PC-3 (cell line): ENCODE measurements at regions not wholly inside any gene's neighbourhood (a gene's known extent, or its start where the extent isn't known, plus 50 kb on each side); places are given as distances from the start of the nearest gene placed in this dataset.

Source experiments
- ATAC-seq: fragments of 200-7000 bp; cut with Tn5 transposase; 2 replicates; pipeline ENCODE4 v1.9.1; 2020; ENCODE audit warnings: mild to moderate bottlenecking, moderate library complexity
- BruUV-seq: library from RNA; stranded (reverse); fragments of 400-500 nt; replicated peaks from 2 replicates; lab custom pipeline; 2021; lab: Mats Ljungman, UMichigan
- CTCF ChIA-PET: fragments of 300-600 bp; sonication (Branson Sonifier 250); formaldehyde crosslinking; loops from one replicate; lab custom pipeline; 2022; ENCODE audit warnings: antibody characterized with exemption; lab: Charles Lee
- POLR2A ChIA-PET: fragments of 300-600 bp; sonication (Branson Sonifier 250); formaldehyde crosslinking; loops from one replicate; lab custom pipeline; 2022; ENCODE audit warnings: antibody characterized with exemption; ENCODE audit not compliant: unreplicated experiment; lab: Charles Lee
- DNase-seq: peaks from one replicate; pipeline ENCODE4 v3.0.0-alpha.2; 2015
- H2AFZ ChIP-seq: fragments of 300-600 bp; sonication (generic); 2 replicates; pipeline ENCODE4 v1.6.0; 2016; ENCODE audit warnings: antibody characterized with exemption, low read length
- H3F3A ChIP-seq: fragments of 300-600 bp; sonication (generic); one replicate; pipeline ENCODE4 v1.6.0; 2017; ENCODE audit warnings: antibody characterized with exemption, low read length, control low read depth, mild to moderate bottlenecking; ENCODE audit not compliant: unreplicated experiment
- H3K27ac ChIP-seq: fragments of 300-600 bp; sonication (generic); 2 replicates; pipeline ENCODE4 v1.5.1; 2016; ENCODE audit warnings: mild to moderate bottlenecking, low read length
- H3K27me3 ChIP-seq: fragments of 300-600 bp; sonication (generic); 2 replicates; pipeline ENCODE4 v1.6.1; 2016; ENCODE audit warnings: low read length, mixed read lengths
- H3K36me3 ChIP-seq: fragments of 300-600 bp; sonication (generic); 2 replicates; pipeline ENCODE4 v1.6.1; 2016; ENCODE audit warnings: low read depth, mixed run types, low read length, mixed read lengths
- H3K4me1 ChIP-seq: fragments of 300-600 bp; sonication (generic); 2 replicates; pipeline ENCODE4 v1.5.1; 2016; ENCODE audit warnings: low read length; ENCODE audit not compliant: insufficient read depth
- H3K4me2 ChIP-seq: fragments of 300-600 bp; sonication (generic); 2 replicates; pipeline ENCODE4 v1.6.0; 2016; ENCODE audit warnings: low read length
- H3K4me3 ChIP-seq: fragments of 300-600 bp; sonication (generic); 2 replicates; pipeline ENCODE4 v1.5.1; 2016; ENCODE audit warnings: mild to moderate bottlenecking, low read length, mixed read lengths
- H3K79me2 ChIP-seq: fragments of 300-600 bp; sonication (generic); 2 replicates; pipeline ENCODE4 v1.6.1; 2017; ENCODE audit warnings: low read length, mixed read lengths
- H3K9ac ChIP-seq: fragments of 300-600 bp; sonication (generic); 2 replicates; pipeline ENCODE4 v1.6.0; 2016; ENCODE audit warnings: mild to moderate bottlenecking, low read length
- H3K9me2 ChIP-seq: fragments of 300-600 bp; sonication (generic); replicated peaks from 2 replicates; pipeline ENCODE4 v1.6.1; 2016; ENCODE audit warnings: mixed run types, low read length, mixed read lengths
- H3K9me3 ChIP-seq: fragments of 300-600 bp; sonication (generic); 2 replicates; pipeline ENCODE4 v1.6.1; 2016; ENCODE audit warnings: low read length, mixed read lengths
- H4K20me1 ChIP-seq: fragments of 300-600 bp; sonication (generic); 2 replicates; pipeline ENCODE4 v1.6.1; 2016; ENCODE audit warnings: low read length, mixed read lengths
- EZH2 ChIP-seq: fragments of 300-600 bp; sonication (generic); IDR thresholded peaks from one replicate; pipeline ENCODE4 v1.6.1; 2017; ENCODE audit warnings: antibody characterized with exemption, mild to moderate bottlenecking, low read length; ENCODE audit not compliant: unreplicated experiment
- EZH2phosphoT487 ChIP-seq: fragments of 300-600 bp; sonication (generic); IDR thresholded peaks from 2 replicates; pipeline ENCODE4 v1.6.1; 2018; ENCODE audit warnings: mild to moderate bottlenecking, antibody characterized with exemption, low read length, borderline replicate concordance
- intact Hi-C: fragments of 100-400 bp; cut with micrococcal nuclease; formaldehyde crosslinking; loops from 2 replicates; pipeline ENCODE4 v1.9.0; 2023
- TF ChIP-seq, protein P1 (sequence below): fragments of 300-600 bp; sonication (generic); conservative IDR thresholded peaks from 2 replicates; pipeline ENCODE4 v1.5.1; 2017; ENCODE audit warnings: antibody characterized with exemption, low read depth, mild to moderate bottlenecking, low read length

DNA sequence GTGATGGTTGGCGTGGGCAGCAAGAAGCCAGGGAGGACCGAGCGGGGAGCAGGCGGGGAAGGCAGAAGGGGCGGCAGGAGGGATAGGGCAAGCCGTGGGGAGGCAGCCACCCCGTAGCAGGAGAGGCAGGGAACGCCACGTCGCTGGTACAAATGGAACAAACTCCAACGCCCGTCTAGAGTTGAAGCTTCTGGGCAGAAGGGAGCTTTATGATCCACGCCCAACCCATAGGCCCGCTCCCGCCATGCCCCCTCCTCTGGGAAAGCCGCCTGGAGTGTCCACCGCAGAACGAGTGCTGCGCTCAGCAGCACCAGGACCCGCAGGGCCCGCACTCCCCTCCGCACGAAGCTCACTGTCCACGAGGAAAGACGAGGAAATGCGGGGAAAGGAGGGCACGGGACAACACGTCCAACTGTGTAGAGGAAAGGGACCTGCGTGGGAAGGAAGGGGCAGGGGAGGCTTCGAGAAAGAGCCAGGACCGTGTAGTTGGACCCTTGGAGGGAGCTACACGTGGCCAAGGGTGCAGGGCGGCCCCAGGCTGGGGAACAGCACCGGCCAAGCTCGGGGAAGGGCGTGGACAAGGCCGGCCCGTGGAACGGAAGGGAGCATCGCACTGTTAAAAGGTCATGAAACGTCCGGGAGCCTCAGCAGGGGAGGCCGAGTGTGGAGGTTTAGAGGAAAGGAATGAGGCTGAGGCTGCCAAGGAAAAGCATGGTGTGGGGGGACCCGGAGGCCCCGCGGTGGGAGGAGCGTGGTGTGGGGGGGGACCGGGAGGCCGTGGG is 204.0 kb downstream of the DLL1 start:
- no peaks in the 10 kb centered on the region for H3K27me3 ChIP-seq
- H3K27ac ChIP-seq = no peak overlapping the region
- BruUV-seq = no TSS peak
- H4K20me1 ChIP-seq = no peaks in the 10 kb centered on the region
- H3K4me2 ChIP-seq = no peak overlapping the region
- no peak overlapping the region for H2AFZ ChIP-seq
- TF ChIP-seq EZH2 (no peak), EZH2phosphoT487 (no peak)
- TF ChIP-seq, protein P1, sequence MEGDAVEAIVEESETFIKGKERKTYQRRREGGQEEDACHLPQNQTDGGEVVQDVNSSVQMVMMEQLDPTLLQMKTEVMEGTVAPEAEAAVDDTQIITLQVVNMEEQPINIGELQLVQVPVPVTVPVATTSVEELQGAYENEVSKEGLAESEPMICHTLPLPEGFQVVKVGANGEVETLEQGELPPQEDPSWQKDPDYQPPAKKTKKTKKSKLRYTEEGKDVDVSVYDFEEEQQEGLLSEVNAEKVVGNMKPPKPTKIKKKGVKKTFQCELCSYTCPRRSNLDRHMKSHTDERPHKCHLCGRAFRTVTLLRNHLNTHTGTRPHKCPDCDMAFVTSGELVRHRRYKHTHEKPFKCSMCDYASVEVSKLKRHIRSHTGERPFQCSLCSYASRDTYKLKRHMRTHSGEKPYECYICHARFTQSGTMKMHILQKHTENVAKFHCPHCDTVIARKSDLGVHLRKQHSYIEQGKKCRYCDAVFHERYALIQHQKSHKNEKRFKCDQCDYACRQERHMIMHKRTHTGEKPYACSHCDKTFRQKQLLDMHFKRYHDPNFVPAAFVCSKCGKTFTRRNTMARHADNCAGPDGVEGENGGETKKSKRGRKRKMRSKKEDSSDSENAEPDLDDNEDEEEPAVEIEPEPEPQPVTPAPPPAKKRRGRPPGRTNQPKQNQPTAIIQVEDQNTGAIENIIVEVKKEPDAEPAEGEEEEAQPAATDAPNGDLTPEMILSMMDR = no peak
- no peaks in the 10 kb centered on the region for H3K36me3 ChIP-seq
- no peaks in the 10 kb centered on the region for H3K9me2 ChIP-seq
- H3K9ac ChIP-seq = no peak overlapping the region
- H3K4me3 ChIP-seq = no peak overlapping the region
- H3F3A ChIP-seq = no peaks in the 10 kb centered on the region
- no peaks in the 10 kb centered on the region for H3K79me2 ChIP-seq
- POLR2A ChIA-PET = no interaction called here
- intact Hi-C loops = no loop called here
- CTCF ChIA-PET = no interaction called here
- H3K4me1 ChIP-seq = no peaks in the 10 kb centered on the region
- H3K9me3 ChIP-seq = no peaks in the 10 kb centered on the region
- ATAC-seq (no peak), DNase-seq (no peak)

DNA sequence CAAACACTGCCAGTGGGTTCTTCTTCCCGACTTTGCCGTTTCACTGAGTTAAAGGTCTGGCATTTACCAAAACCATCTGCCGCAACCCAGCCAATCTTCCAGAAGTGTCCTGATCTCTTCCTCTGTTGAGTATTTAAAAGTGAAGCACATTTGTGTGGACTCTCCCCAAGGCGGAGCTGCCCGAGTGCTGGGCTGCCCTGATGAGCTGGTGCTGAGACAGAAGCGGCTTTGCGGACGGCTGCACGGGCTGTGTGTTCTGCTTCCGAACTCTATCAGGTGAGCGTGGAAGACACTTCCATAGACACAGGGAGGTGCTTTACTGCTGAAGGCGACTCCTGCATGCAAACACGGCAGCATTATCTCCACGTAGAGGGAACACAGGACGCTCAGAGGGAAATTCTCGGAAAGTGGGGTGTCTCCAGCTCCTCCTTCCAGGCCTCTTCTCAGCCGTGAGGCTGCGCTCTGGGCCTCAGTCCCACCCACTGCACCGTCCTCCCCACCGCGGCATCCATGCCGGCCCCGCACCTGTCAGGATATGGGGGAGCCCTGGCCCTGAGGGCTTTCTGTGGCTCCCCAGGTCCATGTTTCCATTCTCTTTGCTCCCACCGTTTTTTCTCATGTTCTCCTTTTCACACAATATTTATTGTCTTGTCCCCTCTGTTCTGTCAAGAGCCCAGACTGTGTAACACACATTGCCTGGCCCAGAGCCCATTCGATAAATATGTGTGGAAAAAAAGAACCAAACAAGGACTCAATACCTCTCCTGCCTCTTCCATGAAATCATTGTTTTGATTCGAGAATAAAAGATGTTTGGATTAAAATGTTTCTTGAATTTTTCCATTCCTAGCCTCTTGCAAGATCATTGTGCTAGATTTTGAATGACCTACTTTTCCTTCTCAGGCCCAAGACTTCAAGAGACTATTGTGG is 205.1 kb downstream of the DLL1 start:
- no peaks in the 10 kb centered on the region for H3K79me2 ChIP-seq
- no peak for TF ChIP-seq EZH2
- no peak for TF ChIP-seq EZH2phosphoT487
- TF ChIP-seq, protein P1 = no peak
- H3K36me3 ChIP-seq = no peaks in the 10 kb centered on the region
- H4K20me1 ChIP-seq = no peaks in the 10 kb centered on the region
- H3K27ac ChIP-seq = no peak overlapping the region
- H3K4me2 ChIP-seq = no peak overlapping the region
- ATAC-seq (no peak), DNase-seq (no peak)
- H3K9me2 ChIP-seq = no peaks in the 10 kb centered on the region
- ChIA-PET POLR2A (no interaction called here), CTCF (no interaction called here)
- H3K9ac ChIP-seq = no peak overlapping the region
- H2AFZ ChIP-seq = no peak overlapping the region
- no peaks in the 10 kb centered on the region for H3K9me3 ChIP-seq
- H3F3A ChIP-seq = no peaks in the 10 kb centered on the region
- no peaks in the 10 kb centered on the region for H3K27me3 ChIP-seq
- no peaks in the 10 kb centered on the region for H3K4me1 ChIP-seq
- intact Hi-C loops = no loop called here
- no peak overlapping the region for H3K4me3 ChIP-seq
- no TSS peak for BruUV-seq
